WI38 (cell line): ENCODE measurements at regions not wholly inside any gene's neighbourhood (a gene's known extent, or its start where the extent isn't known, plus 50 kb on each side); places are given as distances from the start of the nearest gene placed in this dataset.

Source experiments
- H3K4me3 ChIP-seq: 2 replicates; pipeline ENCODE4 v1.5.1; 2011; ENCODE audit warnings: low read depth, mild to moderate bottlenecking, control low read depth, low read length
- TF ChIP-seq, protein P1 (sequence below): IDR thresholded peaks from 2 replicates; pipeline ENCODE4 v1.5.1; 2012; ENCODE audit warnings: low read depth, mild to moderate bottlenecking, control low read depth, low read length

DNA sequence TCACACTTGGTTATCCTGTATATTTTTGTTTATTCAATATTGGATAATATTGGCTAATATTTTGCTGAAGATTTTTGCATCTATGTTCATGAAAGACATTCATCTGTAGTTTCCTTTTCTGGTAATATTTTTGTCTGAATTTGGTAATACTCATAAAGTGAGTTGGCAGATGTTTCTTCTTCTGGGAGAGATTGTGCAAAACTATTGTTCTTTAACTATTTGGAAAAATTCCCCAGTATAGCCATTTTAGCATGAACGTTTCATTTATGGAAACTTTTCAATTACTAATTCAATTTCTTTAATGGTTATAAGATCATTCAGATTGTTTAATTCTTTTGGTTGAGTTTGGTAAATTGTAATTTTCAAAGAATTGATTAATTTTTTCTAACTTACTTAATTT is 560.8 kb upstream of the FZD8 start:
- TF ChIP-seq, protein P1, sequence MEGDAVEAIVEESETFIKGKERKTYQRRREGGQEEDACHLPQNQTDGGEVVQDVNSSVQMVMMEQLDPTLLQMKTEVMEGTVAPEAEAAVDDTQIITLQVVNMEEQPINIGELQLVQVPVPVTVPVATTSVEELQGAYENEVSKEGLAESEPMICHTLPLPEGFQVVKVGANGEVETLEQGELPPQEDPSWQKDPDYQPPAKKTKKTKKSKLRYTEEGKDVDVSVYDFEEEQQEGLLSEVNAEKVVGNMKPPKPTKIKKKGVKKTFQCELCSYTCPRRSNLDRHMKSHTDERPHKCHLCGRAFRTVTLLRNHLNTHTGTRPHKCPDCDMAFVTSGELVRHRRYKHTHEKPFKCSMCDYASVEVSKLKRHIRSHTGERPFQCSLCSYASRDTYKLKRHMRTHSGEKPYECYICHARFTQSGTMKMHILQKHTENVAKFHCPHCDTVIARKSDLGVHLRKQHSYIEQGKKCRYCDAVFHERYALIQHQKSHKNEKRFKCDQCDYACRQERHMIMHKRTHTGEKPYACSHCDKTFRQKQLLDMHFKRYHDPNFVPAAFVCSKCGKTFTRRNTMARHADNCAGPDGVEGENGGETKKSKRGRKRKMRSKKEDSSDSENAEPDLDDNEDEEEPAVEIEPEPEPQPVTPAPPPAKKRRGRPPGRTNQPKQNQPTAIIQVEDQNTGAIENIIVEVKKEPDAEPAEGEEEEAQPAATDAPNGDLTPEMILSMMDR, result no peak
- H3K4me3 ChIP-seq, result no peak overlapping the region

DNA sequence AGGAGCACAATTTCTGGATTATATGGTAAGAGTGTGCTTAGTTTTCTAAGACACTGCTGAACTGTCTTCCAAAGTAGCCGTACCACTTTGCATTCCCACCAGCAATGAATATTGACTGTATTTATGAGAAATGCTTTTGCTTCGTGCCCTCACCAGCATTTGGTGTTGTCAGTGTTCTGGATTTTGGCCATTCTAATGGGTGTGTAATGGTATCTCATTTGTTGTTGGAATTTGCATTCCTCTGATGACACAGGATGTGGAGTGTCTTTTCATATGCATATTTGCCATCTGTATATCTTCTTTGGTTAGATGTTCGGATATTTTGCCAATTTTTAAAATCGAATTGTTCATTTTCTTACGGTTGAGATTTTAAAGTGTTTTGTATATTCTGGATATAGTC is 558.5 kb upstream of the FZD8 start:
- H3K4me3 ChIP-seq, result no peak overlapping the region
- TF ChIP-seq, protein P1, result no peak

DNA sequence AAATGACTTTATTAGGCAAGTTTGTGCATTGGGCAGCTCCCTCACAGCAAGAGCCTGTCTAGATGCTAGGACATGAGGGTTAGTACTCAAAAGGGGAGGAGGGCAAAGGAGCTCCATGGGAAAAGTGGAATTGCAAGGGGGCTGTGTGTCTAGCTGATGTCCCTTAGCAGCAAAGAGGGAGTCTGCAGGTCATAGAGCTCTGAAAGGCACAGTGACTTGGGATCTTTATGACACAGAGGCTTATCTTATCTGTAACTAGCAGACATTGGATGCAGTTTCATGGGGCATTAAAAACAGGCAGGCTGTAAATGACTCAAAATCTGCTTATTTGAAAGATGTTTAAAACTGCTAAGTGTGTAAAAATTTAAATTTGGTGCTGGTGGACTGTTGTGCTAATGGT is 556.2 kb upstream of the FZD8 start:
- TF ChIP-seq, protein P1, result no peak

DNA sequence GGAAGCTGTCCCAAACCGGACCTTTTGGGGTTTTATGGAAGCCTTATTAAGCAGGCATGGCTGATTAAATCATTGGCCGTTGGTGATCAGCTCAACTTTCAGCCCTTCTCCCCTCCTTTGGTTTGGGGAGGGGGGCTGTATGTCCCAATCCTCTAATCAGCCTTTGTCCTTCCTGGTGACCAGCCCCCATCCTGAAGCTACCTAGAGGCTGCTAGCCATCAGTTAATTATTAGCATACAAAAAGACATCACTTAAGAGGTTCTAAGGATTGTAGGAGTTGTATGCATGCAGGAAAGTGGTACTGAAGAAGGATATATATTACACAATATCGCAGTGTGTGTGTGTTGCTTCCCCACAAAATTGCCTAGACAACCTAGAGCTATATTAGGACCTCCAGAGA is 553.3 kb upstream of the FZD8 start:
- TF ChIP-seq, protein P1, result no peak
- H3K4me3 ChIP-seq, result no peak overlapping the region

More for the DNA sequence above, 556.2 kb upstream of the FZD8 start:
- no peak overlapping the region for H3K4me3 ChIP-seq

DNA sequence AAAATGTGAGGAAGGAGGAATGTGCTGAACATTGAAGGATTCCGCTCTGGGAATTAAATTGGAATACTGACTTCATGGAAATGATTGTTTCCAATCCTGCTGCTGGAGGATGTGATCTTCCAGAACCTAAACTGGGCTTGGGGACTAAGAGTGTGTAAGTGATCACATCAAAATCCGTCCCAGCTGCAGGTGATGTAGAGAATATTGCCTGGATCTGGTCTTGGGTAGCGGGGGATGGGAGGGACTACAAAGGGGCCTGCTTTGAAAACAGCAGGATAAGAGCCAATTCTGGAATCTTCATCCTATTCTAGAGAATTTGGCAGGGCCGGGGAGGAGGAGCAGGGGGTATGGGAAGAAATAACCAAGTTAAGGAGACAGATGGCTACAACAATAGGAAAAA is 552.2 kb upstream of the FZD8 start:
- no peak overlapping the region for H3K4me3 ChIP-seq
- TF ChIP-seq, protein P1, result no peak

DNA sequence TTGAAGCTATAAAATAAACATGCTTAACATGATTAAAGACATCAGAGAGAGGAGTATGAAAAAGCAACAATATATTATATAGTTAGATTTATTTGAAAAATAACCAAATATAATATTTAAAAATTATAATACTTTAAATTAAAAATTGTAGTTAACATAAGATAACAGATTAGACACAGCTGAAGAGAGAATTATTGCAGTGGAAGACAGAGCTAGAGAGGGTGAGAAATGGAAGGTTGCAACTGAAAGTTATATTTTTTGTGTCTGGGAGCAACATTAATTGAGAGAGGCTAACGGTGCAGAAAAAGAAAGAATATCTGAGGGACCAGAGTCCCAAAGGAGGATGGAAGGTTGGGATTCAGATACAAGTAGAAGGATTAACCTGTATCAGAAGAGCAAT is 548.9 kb upstream of the FZD8 start:
- TF ChIP-seq, protein P1, result no peak
- H3K4me3 ChIP-seq, result no peak overlapping the region

DNA sequence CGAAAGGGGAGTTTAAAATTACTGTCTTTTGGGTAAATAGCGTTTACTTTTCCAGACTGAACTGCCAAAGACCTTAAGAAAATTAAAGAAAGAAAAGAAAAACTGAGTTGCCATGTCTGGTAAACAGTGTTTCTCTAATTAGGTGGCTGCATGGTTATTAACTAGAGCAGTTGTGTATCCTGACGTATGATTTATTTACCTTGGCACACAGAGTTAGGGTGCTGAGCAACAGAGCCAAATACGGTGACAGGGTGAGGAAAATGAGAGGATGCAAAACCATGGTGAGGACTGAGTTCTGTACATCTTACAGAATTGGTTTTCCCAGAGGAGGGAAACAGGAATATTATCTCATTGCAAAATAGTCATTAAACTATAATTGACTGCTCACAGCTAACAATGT is 546.4 kb upstream of the FZD8 start:
- TF ChIP-seq, protein P1, result no peak
- H3K4me3 ChIP-seq, result no peak overlapping the region
